ENCODE measurements at regions not wholly inside any gene's neighbourhood (a gene's known extent, or its start where the extent isn't known, plus 50 kb on each side); places are given as distances from the start of the nearest gene placed in this dataset.
"Not testable (repeated sequence)": the region's sequence is repeated elsewhere in the genome, so short reads cannot be mapped to it uniquely, and the experiment has no call there.

DNA sequence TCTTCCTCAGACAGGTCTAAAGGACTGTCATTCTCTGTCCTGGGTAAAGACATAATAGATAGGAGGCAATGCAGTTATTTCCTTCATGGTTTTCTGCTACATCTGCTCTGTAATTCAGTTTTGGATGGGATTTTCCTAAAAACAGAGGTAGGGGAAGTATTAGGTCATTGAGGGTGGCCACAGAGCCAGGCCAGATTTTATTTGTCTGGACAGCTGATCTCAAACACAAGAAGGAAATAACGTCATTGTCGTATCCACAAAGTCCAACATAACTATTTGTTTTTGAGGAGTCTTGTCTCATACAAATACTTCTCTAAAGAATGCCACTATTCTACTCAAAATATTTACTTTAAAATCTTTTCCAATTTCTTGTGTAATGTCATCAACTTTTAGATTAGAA, 154.8 kb upstream of the MAP2 start:
- no peaks in the 10 kb centered on the region for H3K9me3 ChIP-seq
- H3K4me3 ChIP-seq, result no peak overlapping the region
- no peak for DNase-seq
- H3K27ac ChIP-seq, result no peak overlapping the region
- TF ChIP-seq, protein P1, sequence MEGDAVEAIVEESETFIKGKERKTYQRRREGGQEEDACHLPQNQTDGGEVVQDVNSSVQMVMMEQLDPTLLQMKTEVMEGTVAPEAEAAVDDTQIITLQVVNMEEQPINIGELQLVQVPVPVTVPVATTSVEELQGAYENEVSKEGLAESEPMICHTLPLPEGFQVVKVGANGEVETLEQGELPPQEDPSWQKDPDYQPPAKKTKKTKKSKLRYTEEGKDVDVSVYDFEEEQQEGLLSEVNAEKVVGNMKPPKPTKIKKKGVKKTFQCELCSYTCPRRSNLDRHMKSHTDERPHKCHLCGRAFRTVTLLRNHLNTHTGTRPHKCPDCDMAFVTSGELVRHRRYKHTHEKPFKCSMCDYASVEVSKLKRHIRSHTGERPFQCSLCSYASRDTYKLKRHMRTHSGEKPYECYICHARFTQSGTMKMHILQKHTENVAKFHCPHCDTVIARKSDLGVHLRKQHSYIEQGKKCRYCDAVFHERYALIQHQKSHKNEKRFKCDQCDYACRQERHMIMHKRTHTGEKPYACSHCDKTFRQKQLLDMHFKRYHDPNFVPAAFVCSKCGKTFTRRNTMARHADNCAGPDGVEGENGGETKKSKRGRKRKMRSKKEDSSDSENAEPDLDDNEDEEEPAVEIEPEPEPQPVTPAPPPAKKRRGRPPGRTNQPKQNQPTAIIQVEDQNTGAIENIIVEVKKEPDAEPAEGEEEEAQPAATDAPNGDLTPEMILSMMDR (IDR thresholded peaks at IDR 0.05), result no peak
- TF ChIP-seq POLR2A (IDR thresholded peaks at IDR 0.05), result no peak
- H3K4me1 ChIP-seq, result no peaks in the 10 kb centered on the region
- no peaks in the 10 kb centered on the region for H3K36me3 ChIP-seq
- no peaks in the 10 kb centered on the region for H3K27me3 ChIP-seq

- Histone ChIP-seq H3K4me3 (no peak overlapping the region), H3K9me3 (no peaks in the 10 kb centered on the region), H3K36me3 (no peaks in the 10 kb centered on the region), H3K27me3 (no peaks in the 10 kb centered on the region), H3K4me1 (no peaks in the 10 kb centered on the region), H3K27ac (no peak overlapping the region)
- TF ChIP-seq, protein P1 (IDR thresholded peaks at IDR 0.05), result no peak
- no peak for TF ChIP-seq POLR2A (IDR thresholded peaks at IDR 0.05)
- no peak for DNase-seq
Observed at GRCh38 chr2:209276000-209276399, 147.8 kb upstream of the MAP2 start.

GRCh38 chr2:209277444-209277843, 146.4 kb upstream of the MAP2 start:
- no peak overlapping the region for H3K4me3 ChIP-seq
- no peak for DNase-seq
- H3K27ac ChIP-seq, result no peak overlapping the region
- no peaks in the 10 kb centered on the region for H3K27me3 ChIP-seq
- no peaks in the 10 kb centered on the region for H3K9me3 ChIP-seq
- H3K36me3 ChIP-seq, result no peaks in the 10 kb centered on the region
- no peaks in the 10 kb centered on the region for H3K4me1 ChIP-seq
- TF ChIP-seq, protein P1 (IDR thresholded peaks at IDR 0.05), result no peak
- TF ChIP-seq POLR2A (IDR thresholded peaks at IDR 0.05), result no peak

DNA sequence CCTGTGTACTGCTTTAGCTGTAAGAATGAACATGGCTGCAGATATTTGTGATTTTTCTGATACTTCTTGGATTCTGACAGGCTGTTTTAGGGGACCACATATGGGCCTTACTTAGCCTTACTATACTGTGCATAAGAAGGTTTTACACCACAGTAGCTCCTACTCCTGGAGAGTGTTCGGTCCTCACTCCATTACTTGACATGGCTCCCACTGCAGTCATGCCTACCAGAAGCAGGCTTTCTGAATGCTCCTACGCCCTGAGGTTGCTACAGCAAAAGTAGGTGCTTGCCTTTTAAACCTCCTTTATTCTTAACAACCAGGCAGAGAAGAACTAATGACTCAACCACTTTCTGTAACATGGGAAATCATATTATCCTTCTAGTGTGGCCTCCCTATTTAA, 125.2 kb upstream of the MAP2 start:
- TF ChIP-seq, protein P1 (IDR thresholded peaks at IDR 0.05), result no peak
- Histone ChIP-seq H3K27me3 (no peaks in the 10 kb centered on the region), H3K27ac (no peak overlapping the region), H3K4me1 (no peaks in the 10 kb centered on the region), H3K4me3 (no peak overlapping the region), H3K36me3 (no peaks in the 10 kb centered on the region), H3K9me3 (no peaks in the 10 kb centered on the region)
- no peak for DNase-seq

DNA sequence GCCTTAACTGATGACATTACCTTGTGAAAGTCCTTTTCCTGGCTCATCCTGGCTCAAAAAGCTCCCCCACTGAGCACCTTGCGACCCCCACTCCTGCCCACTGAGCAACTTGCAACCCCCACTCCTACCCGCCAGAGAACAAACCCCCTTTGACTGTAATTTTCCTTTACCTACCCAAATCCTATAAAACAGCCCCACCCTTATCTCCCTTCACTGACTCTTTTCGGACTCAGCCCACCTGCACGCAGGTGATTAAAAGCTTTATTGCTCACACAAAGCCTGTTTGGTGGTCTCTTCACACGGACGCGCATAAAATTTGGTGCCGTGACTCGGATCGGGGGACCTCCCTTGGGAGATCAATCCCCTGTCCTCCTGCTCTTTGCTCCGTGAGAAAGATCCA, 124.4 kb upstream of the MAP2 start:
- H3K4me3 ChIP-seq, H3K27me3 ChIP-seq, H3K4me1 ChIP-seq, H3K9me3 ChIP-seq, H3K27ac ChIP-seq, DNase-seq, H3K36me3 ChIP-seq: not testable (repeated sequence)

- not testable (repeated sequence) for H3K9me3 ChIP-seq, H3K4me1 ChIP-seq, H3K27ac ChIP-seq, DNase-seq, H3K27me3 ChIP-seq, H3K36me3 ChIP-seq, H3K4me3 ChIP-seq
Observed at GRCh38 chr2:209300766-209301165, 123.1 kb upstream of the MAP2 start.

DNA sequence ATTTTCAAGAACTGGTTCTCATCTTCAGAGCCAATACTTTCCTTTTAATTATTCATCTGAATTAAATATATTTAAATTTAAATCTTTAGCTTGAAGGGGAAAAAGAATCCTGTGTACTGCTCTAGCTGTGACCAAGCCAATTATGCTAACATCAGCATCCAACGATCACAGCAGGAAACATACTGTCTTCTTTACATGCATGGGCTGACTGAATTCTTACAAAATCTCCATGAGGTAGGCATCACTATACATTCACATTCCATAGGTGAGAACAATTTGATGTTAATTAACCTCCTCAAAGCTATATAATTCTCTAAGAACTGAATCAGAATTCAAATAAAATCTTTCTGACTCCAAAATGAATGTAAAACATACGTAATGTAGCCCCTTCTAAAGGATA, 118.8 kb upstream of the MAP2 start:
- Histone ChIP-seq H3K4me1 (no peaks in the 10 kb centered on the region), H3K36me3 (no peaks in the 10 kb centered on the region), H3K27ac (no peak overlapping the region), H3K4me3 (no peak overlapping the region), H3K27me3 (no peaks in the 10 kb centered on the region), H3K9me3 (no peaks in the 10 kb centered on the region)
- DNase-seq, result no peak
- TF ChIP-seq, protein P1 (IDR thresholded peaks at IDR 0.05), result no peak
- TF ChIP-seq POLR2A (IDR thresholded peaks at IDR 0.05), result no peak

All from Peyer's patch (tissue), 4 donors.